IPS-15b (cell line): ENCODE measurements at regions not wholly inside any gene's neighbourhood (a gene's known extent, or its start where the extent isn't known, plus 50 kb on each side); places are given as distances from the start of the nearest gene placed in this dataset.

Experiments used
- H3K27me3 ChIP-seq: one replicate; pipeline ENCODE4 v1.6.1; 2013; ENCODE audit warnings: low read length; ENCODE audit not compliant: control insufficient read depth, insufficient read depth
- H3K36me3 ChIP-seq: one replicate; pipeline ENCODE4 v1.6.1; 2013; ENCODE audit warnings: low read length; ENCODE audit not compliant: control insufficient read depth, insufficient read depth
- H3K4me1 ChIP-seq: one replicate; pipeline ENCODE4 v1.6.1; 2013; ENCODE audit warnings: mild to moderate bottlenecking, low read length; ENCODE audit not compliant: control insufficient read depth, insufficient read depth
- H3K4me3 ChIP-seq: one replicate; pipeline ENCODE4 v1.5.1; 2013; ENCODE audit warnings: low read depth, low read length
- H3K9ac ChIP-seq: one replicate; pipeline ENCODE4 v1.6.1; 2013; ENCODE audit warnings: low read depth, mild to moderate bottlenecking, low read length
- H3K9me3 ChIP-seq: one replicate; pipeline ENCODE4 v1.6.1; 2013; ENCODE audit warnings: mild to moderate bottlenecking, low read length; ENCODE audit not compliant: control insufficient read depth, insufficient read depth

DNA sequence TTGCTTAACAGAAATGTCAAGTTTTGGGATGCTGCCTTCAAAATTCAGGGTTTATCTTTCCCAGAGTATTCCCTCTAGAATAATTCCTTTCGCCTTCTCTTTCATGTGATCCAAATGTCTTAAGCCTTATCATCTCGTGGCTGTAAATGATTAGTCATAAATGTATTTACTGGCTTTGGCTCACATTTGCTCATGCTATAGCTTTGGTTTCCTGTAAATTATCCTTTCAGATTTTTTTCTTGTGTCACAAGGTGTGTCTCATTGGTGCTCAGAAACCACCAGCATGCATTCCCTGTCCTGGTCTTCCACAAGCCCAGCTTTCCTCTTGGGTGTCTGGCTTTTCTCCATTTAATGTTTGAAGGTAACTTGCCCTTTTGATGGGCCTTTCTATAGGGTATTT, 692.7 kb upstream of the ALCAM start:
- no peaks in the 10 kb centered on the region for H3K4me1 ChIP-seq
- H3K9me3 ChIP-seq = no peaks in the 10 kb centered on the region
- no peaks in the 10 kb centered on the region for H3K36me3 ChIP-seq
- no peak overlapping the region for H3K4me3 ChIP-seq
- no peaks in the 10 kb centered on the region for H3K27me3 ChIP-seq
- H3K9ac ChIP-seq = no peak overlapping the region

DNA sequence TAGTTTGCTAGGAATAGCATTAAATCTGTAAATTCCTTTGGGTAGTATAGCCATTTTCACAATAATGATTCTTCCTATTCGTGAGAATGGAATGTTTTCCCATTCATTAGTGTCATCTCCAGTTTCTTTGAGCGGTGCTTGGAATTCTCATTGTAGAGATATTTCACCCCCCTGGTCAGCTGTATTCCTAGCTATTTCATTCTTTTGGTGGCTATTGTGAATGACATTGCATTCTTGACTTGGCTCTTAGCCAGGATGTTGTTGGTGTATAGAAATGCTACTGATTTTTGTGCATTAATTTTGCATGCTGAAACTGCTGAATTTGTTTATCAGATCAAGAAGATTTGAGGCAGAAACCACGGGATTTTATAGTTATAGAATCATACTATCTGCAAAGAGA, 690.5 kb upstream of the ALCAM start:
- no peaks in the 10 kb centered on the region for H3K9me3 ChIP-seq
- no peaks in the 10 kb centered on the region for H3K4me1 ChIP-seq
- no peak overlapping the region for H3K9ac ChIP-seq
- H3K27me3 ChIP-seq = no peaks in the 10 kb centered on the region
- no peaks in the 10 kb centered on the region for H3K36me3 ChIP-seq
- H3K4me3 ChIP-seq = no peak overlapping the region

DNA sequence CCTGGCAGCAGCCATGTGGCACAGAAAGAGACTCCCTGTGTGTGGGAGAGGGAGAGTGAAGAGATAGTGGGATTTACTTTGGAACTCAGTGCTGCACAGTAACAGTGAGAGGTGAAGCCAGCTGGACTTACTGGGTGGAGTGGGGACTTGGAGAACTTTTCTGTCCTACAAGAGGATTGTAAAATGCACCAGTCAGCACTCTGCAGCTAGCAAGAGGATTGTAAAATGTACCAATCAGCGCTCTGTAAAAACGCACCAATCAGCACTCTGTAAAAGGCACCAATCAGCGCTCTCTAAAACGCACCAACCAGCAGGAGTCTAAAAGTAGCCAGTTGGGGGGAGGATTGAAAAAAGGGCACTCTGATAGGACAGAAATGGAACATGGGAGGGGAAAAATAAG, 688.8 kb upstream of the ALCAM start:
- no peak overlapping the region for H3K9ac ChIP-seq
- no peaks in the 10 kb centered on the region for H3K36me3 ChIP-seq
- H3K4me3 ChIP-seq = no peak overlapping the region
- H3K27me3 ChIP-seq = no peaks in the 10 kb centered on the region
- no peaks in the 10 kb centered on the region for H3K4me1 ChIP-seq
- no peaks in the 10 kb centered on the region for H3K9me3 ChIP-seq

- H3K36me3 ChIP-seq = no peaks in the 10 kb centered on the region
- H3K4me1 ChIP-seq = no peaks in the 10 kb centered on the region
- H3K4me3 ChIP-seq = no peak overlapping the region
- H3K27me3 ChIP-seq = no peaks in the 10 kb centered on the region
- H3K9ac ChIP-seq = no peak overlapping the region
- H3K9me3 ChIP-seq = no peaks in the 10 kb centered on the region
Observed at GRCh38 chr3:104685492-104685891, 681.2 kb upstream of the ALCAM start.

GRCh38 chr3:104687362-104687761, 679.3 kb upstream of the ALCAM start:
- H3K9ac ChIP-seq = no peak overlapping the region
- H3K4me1 ChIP-seq = no peaks in the 10 kb centered on the region
- no peaks in the 10 kb centered on the region for H3K9me3 ChIP-seq
- no peak overlapping the region for H3K4me3 ChIP-seq
- H3K27me3 ChIP-seq = no peaks in the 10 kb centered on the region
- no peaks in the 10 kb centered on the region for H3K36me3 ChIP-seq

GRCh38 chr3:104696470-104696869, 670.2 kb upstream of the ALCAM start:
- H3K4me1 ChIP-seq = peaks cover 14% of the 10 kb centered on the region

GRCh38 chr3:104711406-104711805, 655.3 kb upstream of the ALCAM start:
- Histone ChIP-seq H3K36me3 (no peaks in the 10 kb centered on the region), H3K27me3 (no peaks in the 10 kb centered on the region), H3K4me3 (no peak overlapping the region), H3K9ac (no peak overlapping the region), H3K9me3 (no peaks in the 10 kb centered on the region), H3K4me1 (no peaks in the 10 kb centered on the region)

More at GRCh38 chr3:104696470-104696869, 670.2 kb upstream of the ALCAM start:
- H3K9me3 ChIP-seq = no peaks in the 10 kb centered on the region
- H3K4me3 ChIP-seq = no peak overlapping the region
- no peaks in the 10 kb centered on the region for H3K27me3 ChIP-seq
- no peaks in the 10 kb centered on the region for H3K36me3 ChIP-seq
- no peak overlapping the region for H3K9ac ChIP-seq

DNA sequence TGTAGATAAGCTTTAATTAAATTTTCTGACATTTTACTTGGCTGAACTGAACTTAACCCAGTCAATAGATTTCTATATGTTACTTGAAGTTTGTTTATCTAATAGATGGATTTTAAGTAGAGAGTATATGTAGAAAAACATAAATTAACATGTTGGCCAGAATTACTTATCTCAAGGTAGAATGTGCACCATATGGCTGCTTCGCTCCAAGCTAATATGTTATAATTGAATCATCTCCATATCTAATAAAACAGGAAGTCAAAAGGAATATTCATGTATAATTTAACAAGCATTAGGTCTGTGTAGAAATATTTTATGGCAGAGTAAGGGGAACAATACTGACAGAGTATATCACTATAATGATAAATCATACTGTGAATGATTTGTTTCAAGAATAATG, 650.7 kb upstream of the ALCAM start:
- Histone ChIP-seq H3K9ac (no peak overlapping the region), H3K4me1 (no peaks in the 10 kb centered on the region), H3K27me3 (no peaks in the 10 kb centered on the region), H3K36me3 (no peaks in the 10 kb centered on the region), H3K4me3 (no peak overlapping the region), H3K9me3 (no peaks in the 10 kb centered on the region)

- H3K36me3 ChIP-seq = no peaks in the 10 kb centered on the region
- no peaks in the 10 kb centered on the region for H3K4me1 ChIP-seq
- no peak overlapping the region for H3K4me3 ChIP-seq
- H3K9me3 ChIP-seq = no peaks in the 10 kb centered on the region
- H3K9ac ChIP-seq = no peak overlapping the region
- H3K27me3 ChIP-seq = no peaks in the 10 kb centered on the region
Observed at GRCh38 chr3:104717828-104718196, 648.9 kb upstream of the ALCAM start.

GRCh38 chr3:104723000-104723399, 643.7 kb upstream of the ALCAM start:
- no peaks in the 10 kb centered on the region for H3K9me3 ChIP-seq
- no peaks in the 10 kb centered on the region for H3K4me1 ChIP-seq

GRCh38 chr3:104731074-104731473, 635.6 kb upstream of the ALCAM start:
- Histone ChIP-seq H3K36me3 (no peaks in the 10 kb centered on the region), H3K27me3 (no peaks in the 10 kb centered on the region), H3K9ac (no peak overlapping the region), H3K4me3 (no peak overlapping the region), H3K4me1 (no peaks in the 10 kb centered on the region), H3K9me3 (no peaks in the 10 kb centered on the region)

More at GRCh38 chr3:104723000-104723399, 643.7 kb upstream of the ALCAM start:
- Histone ChIP-seq H3K36me3 (no peaks in the 10 kb centered on the region), H3K4me3 (no peak overlapping the region), H3K9ac (no peak overlapping the region), H3K27me3 (no peaks in the 10 kb centered on the region)

DNA sequence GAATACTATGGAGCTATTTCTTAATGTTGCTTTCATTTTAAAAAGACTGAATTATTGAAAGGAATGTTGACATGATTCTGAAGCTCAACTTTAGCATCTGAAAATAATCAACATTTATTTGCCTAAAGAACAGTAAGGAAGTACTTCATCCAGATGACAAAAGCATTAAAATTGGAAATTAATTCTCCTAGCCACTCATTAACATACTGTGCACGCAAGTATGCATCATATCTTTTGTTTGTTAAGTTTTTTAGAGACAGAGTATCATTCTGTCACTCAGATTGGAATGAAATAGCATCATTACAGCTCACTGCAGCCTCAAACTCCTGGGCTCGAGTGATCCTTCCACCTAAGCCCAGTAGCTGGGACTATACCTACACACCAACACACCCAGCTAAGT, 632.1 kb upstream of the ALCAM start:
- Histone ChIP-seq H3K4me3 (no peak overlapping the region), H3K9ac (no peak overlapping the region), H3K9me3 (no peaks in the 10 kb centered on the region), H3K36me3 (no peaks in the 10 kb centered on the region), H3K27me3 (no peaks in the 10 kb centered on the region), H3K4me1 (no peaks in the 10 kb centered on the region)

DNA sequence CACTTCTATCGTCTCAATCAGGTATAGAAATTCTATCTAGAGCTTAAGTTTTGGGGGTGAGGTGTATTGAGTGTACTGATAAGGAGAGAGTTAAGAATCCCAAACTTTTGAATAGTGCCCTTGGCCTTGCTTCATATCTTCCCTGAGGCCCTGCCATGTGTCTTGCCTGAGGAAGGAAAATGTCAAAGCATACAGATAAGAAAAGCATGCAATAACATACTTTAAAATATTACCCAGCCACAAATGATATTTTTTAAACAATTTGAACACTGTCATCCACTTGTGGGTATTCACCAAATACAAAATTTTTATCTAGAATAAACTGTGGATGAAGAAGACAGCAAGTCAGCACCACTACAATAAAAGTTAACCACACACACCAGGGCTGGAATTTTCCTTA, 631.0 kb upstream of the ALCAM start:
- Histone ChIP-seq H3K36me3 (no peaks in the 10 kb centered on the region), H3K9me3 (no peaks in the 10 kb centered on the region)

More for the DNA sequence above, 631.0 kb upstream of the ALCAM start:
- H3K4me1 ChIP-seq = no peaks in the 10 kb centered on the region
- H3K9ac ChIP-seq = no peak overlapping the region
- no peaks in the 10 kb centered on the region for H3K27me3 ChIP-seq
- H3K4me3 ChIP-seq = no peak overlapping the region
